ENCODE measurements at regions not wholly inside any gene's neighbourhood (a gene's known extent, or its start where the extent isn't known, plus 50 kb on each side); places are given as distances from the start of the nearest gene placed in this dataset.

- no peak overlapping the region for H3K56ac ChIP-seq (replicated peaks; ENCODE audit: insufficient read length, low read depth, low read length)
- no peak for FAIRE-seq
- H2AK5ac ChIP-seq (ENCODE audit: low read depth, low read length): no peak overlapping the region
- H3K4me1 ChIP-seq (replicated peaks in 1 of 4; ENCODE audit: control insufficient read depth in 3 of 4, insufficient read depth in 4 of 4, low read length in 3 of 4): 0 out of 7 replicates have a peak, but pooled peaks cover 0 to 3% (median 0%) of the 10 kb centered on the region in 4 experiments
- no peaks in the 10 kb centered on the region for H3K79me2 ChIP-seq (ENCODE audit: control insufficient read depth in 1 of 2, insufficient read depth in 2 of 2, low read length in 2 of 2)
- H3K4me3 ChIP-seq (ENCODE audit: extremely low read depth in 1 of 4, insufficient read depth in 2 of 4, low read depth in 3 of 4, low read length in 4 of 4): no peak overlapping the region
- no peak overlapping the region for H3K14ac ChIP-seq (ENCODE audit: insufficient read length)
- H4K8ac ChIP-seq (ENCODE audit: extremely low read depth, insufficient read depth, low read length): no peak overlapping the region
- H4K5ac ChIP-seq (ENCODE audit: insufficient read length, low read depth, low read length): no peak overlapping the region
- H3K27ac ChIP-seq (ENCODE audit: low read depth, low read length): no peak overlapping the region
- no peaks in the 10 kb centered on the region for H3K79me1 ChIP-seq (ENCODE audit: low read depth, low read length)
- H3K4ac ChIP-seq (replicated peaks; ENCODE audit: insufficient read length, low read depth, low read length): no peak overlapping the region
- no peak for TF ChIP-seq CHD1 (IDR thresholded peaks at IDR 0.05; ENCODE audit: low read depth, low read length)
- peak; percentile 73 for TF ChIP-seq CEBPB (IDR thresholded peaks at IDR 0.05; ENCODE audit: low read depth, low read length)
- no peak overlapping the region for H2BK20ac ChIP-seq (ENCODE audit: low read length)
- DNase-seq (ENCODE audit: low read depth in 1 of 2, low spot score in 2 of 2): no peak
- no peak overlapping the region for H3K18ac ChIP-seq (ENCODE audit: extremely low read depth, low read length)
- H3K23me2 ChIP-seq (ENCODE audit: low read depth, low read length): no peaks in the 10 kb centered on the region
- no peak overlapping the region for H2AFZ ChIP-seq (ENCODE audit: low read length)
- ChIA-PET POLR2A (ENCODE audit: partially characterized antibody) (interaction anchor here (0.9 kb wide), 1 partner anchor 10 kb away, joined by 3 read pairs; no protein-coding TSS in a partner anchor), CTCF (ENCODE audit: partially characterized antibody) (no interaction called here)
- H2BK15ac ChIP-seq (ENCODE audit: low read length): no peak overlapping the region
- H3K9ac ChIP-seq (replicated peaks in 1 of 4; ENCODE audit: extremely low read depth in 1 of 4, low read depth in 3 of 4, low read length in 3 of 4): no peak overlapping the region
- no peak overlapping the region for H2BK5ac ChIP-seq (ENCODE audit: low read depth, low read length)
- no peak overlapping the region for H2BK12ac ChIP-seq (ENCODE audit: low read depth, low read length)
- H3K4me2 ChIP-seq (ENCODE audit: insufficient read depth in 1 of 2, low read depth in 2 of 2, low read length in 2 of 2): no peak overlapping the region
- no peaks in the 10 kb centered on the region for H3K9me3 ChIP-seq (ENCODE audit: insufficient read depth in 2 of 2, low read depth in 1 of 2, low read length in 1 of 2)
- no peak overlapping the region for H2BK120ac ChIP-seq (replicated peaks; ENCODE audit: low read depth, low read length)
- H3K27me3 ChIP-seq (replicated peaks in 1 of 4; ENCODE audit: control insufficient read depth in 3 of 4, extremely low read depth in 1 of 4, insufficient read depth in 3 of 4, low read length in 3 of 4): no peaks in the 10 kb centered on the region
- 70% methylated on average over 1 of the region's 1 CpG; no CpG with 5 or more reads in 1 of the 2 experiments for WGBS, 2 experiments (ENCODE audit: extremely low coverage in 1 of 2, insufficient coverage in 1 of 2, insufficient read length in 1 of 2, insufficient replicate concordance in 2 of 2, low coverage in 1 of 2, low lambda C conversion rate in 2 of 2, missing lambda C conversion rate in 1 of 2)
- no peaks in the 10 kb centered on the region for H4K20me1 ChIP-seq (replicated peaks in 1 of 2; ENCODE audit: control insufficient read depth in 1 of 2, insufficient read depth in 2 of 2, low read length in 2 of 2)
- no peak overlapping the region for H3K23ac ChIP-seq (ENCODE audit: insufficient read length)
- no peak overlapping the region for H4K91ac ChIP-seq (replicated peaks; ENCODE audit: insufficient read length, low read length)
- no peaks in the 10 kb centered on the region for H3K36me3 ChIP-seq (ENCODE audit: control insufficient read depth in 2 of 4, insufficient read depth in 4 of 4, low read length in 3 of 4)
These were observed 186.3 kb upstream of the TMEFF2 start for GRCh38 chr2:192381082-192381481.
